ENCODE measurements at regions not wholly inside any gene's neighbourhood (a gene's known extent, or its start where the extent isn't known, plus 50 kb on each side); places are given as distances from the start of the nearest gene placed in this dataset.

DNA sequence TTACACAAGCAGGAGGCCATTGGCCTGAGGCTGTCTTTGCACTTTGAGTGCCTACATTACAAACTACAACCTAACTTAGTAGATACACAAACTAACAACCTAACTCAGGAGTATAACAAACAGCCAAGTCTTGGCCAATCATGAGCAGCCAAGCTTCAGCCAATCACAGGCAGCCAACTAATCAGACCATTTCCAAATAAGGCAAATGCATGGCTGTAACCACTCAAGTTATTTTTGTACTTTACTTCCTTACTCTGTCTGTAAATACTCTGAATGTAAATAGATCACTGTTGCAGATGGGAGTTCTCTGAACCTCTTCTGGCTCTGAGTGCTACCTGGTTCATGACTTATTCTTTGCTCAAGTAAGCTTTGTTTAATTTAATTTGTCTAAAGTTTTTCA lies 748.1 kb upstream of the SGCG start:
- H3K9me3 Mint-ChIP-seq (ENCODE audit: low read depth): peaks cover 2% of the 10 kb centered on the region
- no peaks in the 10 kb centered on the region for H3K36me3 Mint-ChIP-seq (ENCODE audit: low read depth)
- no peak overlapping the region for H3K27ac Mint-ChIP-seq (ENCODE audit: unreplicated experiment)
- no peak for DNase-seq (ENCODE audit: low spot score)
- no peaks in the 10 kb centered on the region for H3K27me3 Mint-ChIP-seq (ENCODE audit: low read depth)
- TF ChIP-seq, protein P1, sequence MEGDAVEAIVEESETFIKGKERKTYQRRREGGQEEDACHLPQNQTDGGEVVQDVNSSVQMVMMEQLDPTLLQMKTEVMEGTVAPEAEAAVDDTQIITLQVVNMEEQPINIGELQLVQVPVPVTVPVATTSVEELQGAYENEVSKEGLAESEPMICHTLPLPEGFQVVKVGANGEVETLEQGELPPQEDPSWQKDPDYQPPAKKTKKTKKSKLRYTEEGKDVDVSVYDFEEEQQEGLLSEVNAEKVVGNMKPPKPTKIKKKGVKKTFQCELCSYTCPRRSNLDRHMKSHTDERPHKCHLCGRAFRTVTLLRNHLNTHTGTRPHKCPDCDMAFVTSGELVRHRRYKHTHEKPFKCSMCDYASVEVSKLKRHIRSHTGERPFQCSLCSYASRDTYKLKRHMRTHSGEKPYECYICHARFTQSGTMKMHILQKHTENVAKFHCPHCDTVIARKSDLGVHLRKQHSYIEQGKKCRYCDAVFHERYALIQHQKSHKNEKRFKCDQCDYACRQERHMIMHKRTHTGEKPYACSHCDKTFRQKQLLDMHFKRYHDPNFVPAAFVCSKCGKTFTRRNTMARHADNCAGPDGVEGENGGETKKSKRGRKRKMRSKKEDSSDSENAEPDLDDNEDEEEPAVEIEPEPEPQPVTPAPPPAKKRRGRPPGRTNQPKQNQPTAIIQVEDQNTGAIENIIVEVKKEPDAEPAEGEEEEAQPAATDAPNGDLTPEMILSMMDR (IDR thresholded peaks at IDR 0.05): no peak
- no peak overlapping the region for H3K4me3 Mint-ChIP-seq (ENCODE audit: unreplicated experiment)
- peaks cover 4% of the 10 kb centered on the region for H3K4me1 Mint-ChIP-seq (ENCODE audit: low read depth)

DNA sequence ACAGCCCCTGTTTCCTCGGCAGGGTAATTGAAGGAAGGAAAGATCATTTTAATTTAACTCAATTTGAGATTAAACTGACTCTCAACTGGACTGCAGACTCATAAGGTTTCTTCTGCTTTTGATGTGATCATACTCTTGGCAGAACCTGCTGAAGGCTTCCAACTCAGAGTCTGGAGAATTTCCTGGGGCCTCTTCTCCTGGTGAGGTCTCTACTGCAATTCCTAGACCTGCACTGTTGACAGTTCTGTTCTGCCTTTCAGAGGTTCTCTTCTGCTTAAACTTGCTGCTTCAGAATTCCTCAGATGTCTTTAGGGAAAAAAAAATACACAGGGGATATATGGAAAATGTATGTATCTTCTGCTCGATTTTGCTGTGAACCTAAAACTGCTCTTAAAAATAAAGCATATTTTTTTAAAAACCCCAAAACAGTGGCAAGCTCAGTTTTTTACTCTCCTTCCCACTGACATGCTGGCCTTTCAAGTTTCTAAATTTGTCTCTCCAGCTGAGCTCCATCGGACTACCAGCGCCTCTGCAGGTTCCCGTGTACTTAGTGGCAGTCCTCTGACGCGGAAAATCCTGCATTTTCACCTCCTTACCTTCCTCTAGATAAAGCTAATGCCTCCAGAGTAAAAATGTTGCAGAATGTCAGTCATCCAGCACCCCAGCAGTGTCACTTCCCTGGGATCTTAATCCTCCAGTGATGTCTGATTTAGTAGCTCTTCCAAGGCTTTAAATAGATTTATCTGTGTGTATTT lies 733.5 kb upstream of the SGCG start:
- H3K4me1 Mint-ChIP-seq (ENCODE audit: low read depth): peaks cover 23% of the 10 kb centered on the region
- TF ChIP-seq, protein P1 (IDR thresholded peaks at IDR 0.05): no peak
- no peak overlapping the region for H3K27ac Mint-ChIP-seq (ENCODE audit: unreplicated experiment)
- no peak for DNase-seq (ENCODE audit: low spot score)
- H3K27me3 Mint-ChIP-seq (ENCODE audit: low read depth): no peaks in the 10 kb centered on the region
- H3K9me3 Mint-ChIP-seq (ENCODE audit: low read depth): peaks cover 5% of the 10 kb centered on the region
- peaks cover 3% of the 10 kb centered on the region for H3K36me3 Mint-ChIP-seq (ENCODE audit: low read depth)
- no peak overlapping the region for H3K4me3 Mint-ChIP-seq (ENCODE audit: unreplicated experiment)

GRCh38 chr13:22449251-22449650 lies 731.5 kb upstream of the SGCG start:
- H3K4me3 Mint-ChIP-seq (ENCODE audit: unreplicated experiment): no peak overlapping the region
- no peak overlapping the region for H3K27ac Mint-ChIP-seq (ENCODE audit: unreplicated experiment)
- TF ChIP-seq, protein P1 (IDR thresholded peaks at IDR 0.05): no peak
- H3K36me3 Mint-ChIP-seq (ENCODE audit: low read depth): no peaks in the 10 kb centered on the region
- no peaks in the 10 kb centered on the region for H3K9me3 Mint-ChIP-seq (ENCODE audit: low read depth)
- H3K4me1 Mint-ChIP-seq (ENCODE audit: low read depth): peaks cover 24% of the 10 kb centered on the region
- no peaks in the 10 kb centered on the region for H3K27me3 Mint-ChIP-seq (ENCODE audit: low read depth)
- DNase-seq (ENCODE audit: low spot score): no peak

DNA sequence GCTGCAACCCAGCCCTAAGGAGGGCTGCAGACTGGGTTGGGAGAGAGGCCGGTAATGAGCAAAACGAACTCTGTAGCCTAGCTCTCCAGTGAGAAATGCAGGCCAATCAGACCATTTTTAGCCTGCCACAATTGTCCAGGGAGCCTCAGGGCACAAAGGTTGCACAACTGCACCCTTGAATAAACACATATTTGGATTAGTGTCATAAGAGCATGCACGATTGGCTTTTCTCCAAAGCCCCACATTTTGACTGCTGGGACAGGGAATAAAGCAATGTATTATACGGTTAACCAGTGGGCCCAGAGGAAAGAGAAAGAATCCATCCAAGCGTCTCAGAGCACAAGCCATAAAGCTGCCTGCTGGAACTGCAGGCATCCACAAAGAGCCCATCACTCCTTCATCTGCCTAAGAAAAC lies 729.4 kb upstream of the SGCG start:
- no peak overlapping the region for H3K4me3 Mint-ChIP-seq (ENCODE audit: unreplicated experiment)

GRCh38 chr13:22454586-22454985 lies 726.2 kb upstream of the SGCG start:
- peaks cover 21% of the 10 kb centered on the region for H3K4me1 Mint-ChIP-seq (ENCODE audit: low read depth)
- no peaks in the 10 kb centered on the region for H3K27me3 Mint-ChIP-seq (ENCODE audit: low read depth)
- no peak overlapping the region for H3K27ac Mint-ChIP-seq (ENCODE audit: unreplicated experiment)
- no peak overlapping the region for H3K4me3 Mint-ChIP-seq (ENCODE audit: unreplicated experiment)
- TF ChIP-seq, protein P1 (IDR thresholded peaks at IDR 0.05): no peak
- no peaks in the 10 kb centered on the region for H3K9me3 Mint-ChIP-seq (ENCODE audit: low read depth)
- H3K36me3 Mint-ChIP-seq (ENCODE audit: low read depth): no peaks in the 10 kb centered on the region
- no peak for DNase-seq (ENCODE audit: low spot score)

More for the DNA sequence above, 729.4 kb upstream of the SGCG start:
- Mint-ChIP-seq H3K27me3 (ENCODE audit: low read depth) (no peaks in the 10 kb centered on the region), H3K27ac (ENCODE audit: unreplicated experiment) (no peak overlapping the region), H3K4me1 (ENCODE audit: low read depth) (peaks cover 32% of the 10 kb centered on the region), H3K36me3 (ENCODE audit: low read depth) (no peaks in the 10 kb centered on the region), H3K9me3 (ENCODE audit: low read depth) (no peaks in the 10 kb centered on the region)
- DNase-seq (ENCODE audit: low spot score): no peak
- TF ChIP-seq, protein P1 (IDR thresholded peaks at IDR 0.05): no peak
